ENCODE measurements at regions not wholly inside any gene's neighbourhood (a gene's known extent, or its start where the extent isn't known, plus 50 kb on each side); places are given as distances from the start of the nearest gene placed in this dataset.

DNA sequence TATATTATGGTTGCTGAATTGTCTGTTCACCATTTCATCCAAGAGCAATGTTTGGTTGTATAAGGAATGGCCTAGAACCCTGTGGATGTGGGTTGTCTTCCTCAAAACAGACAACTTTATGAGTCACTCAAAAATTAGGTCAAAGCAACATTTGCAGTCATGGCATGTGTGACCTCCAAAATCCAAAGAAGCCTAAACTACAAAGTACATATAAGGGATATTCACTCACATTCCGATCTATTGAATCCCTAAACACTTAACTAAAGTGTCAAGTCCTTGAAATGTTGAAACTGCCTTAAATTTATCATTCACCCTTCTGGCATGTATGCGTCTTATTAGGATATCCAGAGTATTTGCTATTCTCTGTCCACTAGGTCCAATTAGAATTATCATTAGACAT is 491.5 kb downstream of the NUF2 start:
- no peak for DNase-seq (ENCODE audit: low spot score)

DNA sequence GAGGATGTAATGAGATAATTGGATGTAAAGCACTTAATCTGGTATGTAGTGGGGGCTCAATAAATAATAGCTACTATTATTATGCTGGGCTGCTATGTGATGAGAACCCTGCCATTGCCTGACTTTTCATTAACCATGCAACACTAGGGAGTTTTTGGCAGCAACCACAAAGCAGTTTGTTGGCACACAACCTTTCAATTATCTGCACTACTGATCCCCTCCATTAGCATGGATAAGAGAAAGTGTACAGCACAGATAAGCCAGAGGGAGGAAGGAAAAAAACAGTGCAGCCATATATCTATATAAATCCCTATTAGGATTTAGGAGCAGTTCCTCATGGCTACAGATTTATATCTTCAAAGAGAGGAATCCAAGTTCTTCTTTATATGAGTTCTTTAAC is 498.5 kb downstream of the NUF2 start:
- DNase-seq (ENCODE audit: low spot score) = no peak

- DNase-seq (ENCODE audit: low spot score) = no peak
Measured at GRCh38 chr1:163820766-163821165, 499.0 kb downstream of the NUF2 start.

GRCh38 chr1:163821679-163822078 is 499.9 kb downstream of the NUF2 start:
- DNase-seq (ENCODE audit: low spot score) = no peak

DNA sequence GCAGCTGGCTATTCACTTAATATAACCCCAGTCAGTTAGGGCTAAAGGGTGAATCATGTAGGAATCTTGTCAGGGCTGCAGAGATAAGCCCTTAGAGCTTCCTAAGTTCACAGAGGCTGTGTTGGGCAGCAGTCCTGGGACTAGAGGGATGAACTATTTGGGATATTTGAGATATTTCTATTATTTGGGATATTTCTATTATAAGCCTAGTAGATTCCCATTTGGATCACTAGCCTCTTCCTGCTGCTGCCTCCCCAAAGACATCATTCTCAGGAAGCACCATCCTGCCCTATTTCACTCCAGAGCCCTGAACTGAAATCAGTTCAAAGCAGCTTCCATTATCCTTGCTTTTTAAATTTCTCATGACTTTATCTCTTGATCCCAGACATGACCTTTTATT is 501.3 kb downstream of the NUF2 start:
- DNase-seq (ENCODE audit: low spot score) = no peak

GRCh38 chr1:163824006-163824405 is 502.3 kb downstream of the NUF2 start:
- no peak for DNase-seq (ENCODE audit: low spot score)

- DNase-seq (ENCODE audit: low spot score) = no peak
Measured at GRCh38 chr1:163824490-163824889, 502.7 kb downstream of the NUF2 start.

GRCh38 chr1:163826500-163826899 is 504.7 kb downstream of the NUF2 start:
- DNase-seq (ENCODE audit: low spot score) = no peak

DNA sequence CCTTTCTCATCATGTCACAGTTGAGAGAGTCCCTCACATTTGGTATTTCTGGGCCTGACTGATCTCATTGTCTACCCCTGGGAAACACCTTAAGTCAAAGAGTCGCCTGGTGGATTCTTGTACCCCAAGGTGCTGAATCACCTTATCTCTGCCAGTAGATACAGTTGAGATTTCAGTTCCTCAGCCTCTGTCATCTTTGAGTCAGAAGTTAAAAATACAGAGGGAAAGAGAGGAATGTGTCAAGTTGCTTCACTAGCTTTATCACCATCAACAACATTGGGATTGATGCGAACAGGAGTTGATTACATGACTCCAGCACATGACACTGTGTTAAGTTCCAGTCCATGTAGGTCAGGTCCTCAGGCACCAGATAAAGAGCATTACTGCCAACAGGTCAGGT is 513.0 kb downstream of the NUF2 start:
- no peak for DNase-seq (ENCODE audit: low spot score)

GRCh38 chr1:163836481-163836880 is 514.7 kb downstream of the NUF2 start:
- DNase-seq (ENCODE audit: low spot score) = no peak

GRCh38 chr1:163837206-163837605 is 515.5 kb downstream of the NUF2 start:
- DNase-seq (ENCODE audit: low spot score) = no peak

GRCh38 chr1:163842571-163842970 is 520.8 kb downstream of the NUF2 start:
- DNase-seq (ENCODE audit: low spot score) = no peak

GRCh38 chr1:163844459-163844858 is 522.7 kb downstream of the NUF2 start:
- no peak for DNase-seq (ENCODE audit: low spot score)

GRCh38 chr1:163845279-163845678 is 523.5 kb downstream of the NUF2 start:
- no peak for DNase-seq (ENCODE audit: low spot score)

DNA sequence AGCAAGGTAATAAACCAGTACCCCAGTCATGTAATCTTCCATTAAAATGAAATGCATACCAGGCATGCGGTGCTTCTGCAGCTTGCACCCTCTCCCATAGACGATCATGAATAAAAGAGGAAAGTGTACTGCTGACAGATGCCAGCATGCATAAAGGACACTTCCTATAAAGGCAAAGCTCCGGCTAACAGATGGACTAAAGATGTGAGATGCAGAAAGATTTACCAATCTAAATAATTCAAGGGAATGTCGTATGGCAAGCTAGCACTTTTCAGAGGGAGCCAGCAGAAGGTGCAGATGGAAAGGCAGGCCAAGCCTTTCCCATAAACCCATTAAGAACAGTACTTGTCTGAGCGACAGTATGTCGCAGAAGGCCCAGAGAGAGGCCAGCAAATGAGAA is 542.0 kb downstream of the NUF2 start:
- DNase-seq (ENCODE audit: low spot score) = no peak

- no peak for DNase-seq (ENCODE audit: low spot score)
Measured at GRCh38 chr1:163864207-163864606, 542.5 kb downstream of the NUF2 start.

GRCh38 chr1:163866564-163866963 is 544.8 kb downstream of the NUF2 start:
- DNase-seq (ENCODE audit: low spot score) = no peak

- DNase-seq (ENCODE audit: low spot score) = no peak
Measured at GRCh38 chr1:163870666-163871065, 548.9 kb downstream of the NUF2 start.

DNA sequence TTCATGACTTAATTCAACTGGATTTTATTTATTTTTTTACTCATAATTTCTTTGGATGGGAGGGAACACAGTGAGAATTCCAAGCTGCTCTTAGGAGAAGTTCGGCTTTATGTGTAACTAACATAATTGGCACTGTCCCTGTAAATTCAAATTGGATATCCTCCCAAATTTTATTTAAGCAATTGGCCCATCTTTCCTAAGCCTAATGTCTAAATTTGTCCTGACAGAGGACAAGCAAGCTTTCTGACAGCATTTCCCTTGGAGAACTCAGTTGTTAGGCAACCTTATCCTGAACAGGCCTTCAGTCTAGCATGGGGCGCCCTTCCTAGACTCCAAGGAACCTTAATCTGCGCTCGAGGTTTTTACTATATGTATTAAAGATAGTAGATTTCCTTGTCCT is 550.3 kb downstream of the NUF2 start:
- no peak for DNase-seq (ENCODE audit: low spot score)

DNA sequence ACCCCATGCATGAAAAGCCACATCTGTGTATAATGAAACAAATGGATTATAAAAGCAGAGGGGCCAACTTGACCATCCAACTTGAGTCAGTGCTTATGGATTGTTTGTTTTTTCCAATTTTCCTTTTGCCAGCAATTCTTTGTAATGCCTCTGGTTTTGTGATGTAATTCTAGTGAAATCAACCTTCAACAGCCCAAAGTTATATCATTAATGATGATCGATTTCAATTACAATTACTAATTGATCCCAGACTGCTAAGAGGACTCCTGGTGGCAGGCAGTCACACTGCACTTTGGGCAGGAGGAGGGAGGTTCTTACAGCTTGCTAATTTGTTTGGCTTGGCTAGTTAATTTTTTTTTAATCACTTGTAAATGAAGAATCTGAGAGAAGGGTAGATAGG is 552.3 kb downstream of the NUF2 start:
- DNase-seq (ENCODE audit: low spot score) = no peak

DNA sequence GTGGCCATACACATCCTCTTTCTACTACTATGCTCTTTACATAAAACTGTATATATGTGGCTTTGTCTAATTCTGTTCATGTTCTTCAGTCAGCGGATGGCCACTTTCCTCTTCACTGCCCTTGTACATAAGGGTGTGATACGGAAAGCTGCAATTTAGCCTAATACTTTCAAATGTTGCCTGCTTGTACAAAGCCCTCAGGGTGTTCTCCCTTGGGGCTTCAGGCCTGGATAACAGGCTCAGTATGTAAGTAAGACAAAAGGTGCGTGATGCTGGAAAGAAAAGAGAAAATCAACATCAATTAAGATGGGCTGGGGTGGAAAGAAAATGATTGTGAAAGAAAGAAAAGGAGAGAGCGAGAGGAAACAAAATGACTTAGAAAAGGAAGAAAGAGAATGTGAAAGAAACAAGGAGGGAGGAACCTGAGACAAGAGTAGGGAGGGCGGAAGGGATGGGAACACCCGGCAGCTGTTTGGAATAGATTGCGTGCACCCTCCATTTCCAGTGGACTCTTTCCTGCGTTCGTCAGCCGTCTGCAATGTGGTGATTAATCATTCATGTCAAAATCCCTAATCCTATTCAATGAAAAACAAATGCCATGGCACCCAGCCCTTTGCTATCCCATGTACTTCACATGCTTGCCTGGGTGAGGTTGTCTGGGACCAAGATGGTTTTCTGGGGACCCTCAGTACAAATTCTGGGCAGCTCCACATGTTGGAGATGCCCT is 553.6 kb downstream of the NUF2 start:
- DNase-seq (ENCODE audit: low spot score) = no peak

GRCh38 chr1:163875927-163876320 is 554.2 kb downstream of the NUF2 start:
- DNase-seq (ENCODE audit: low spot score) = no peak

- no peak for DNase-seq (ENCODE audit: low spot score)
Measured at GRCh38 chr1:163876546-163876945, 554.8 kb downstream of the NUF2 start.

- DNase-seq (ENCODE audit: low spot score) = no peak
Measured at GRCh38 chr1:163877016-163877415, 555.3 kb downstream of the NUF2 start.

GRCh38 chr1:163885510-163885909 is 563.8 kb downstream of the NUF2 start:
- DNase-seq (ENCODE audit: low spot score) = no peak

Measured in hematopoietic multipotent progenitor cell treated with erythropoietin and hydrocortisone succinate and interleukin-3 and kit ligand, for 17 days (in vitro differentiated cells).